DND-41 (cell line): ENCODE measurements at regions not wholly inside any gene's neighbourhood (a gene's known extent, or its start where the extent isn't known, plus 50 kb on each side); places are given as distances from the start of the nearest gene placed in this dataset.
"Not testable (repeated sequence)": the region's sequence is repeated elsewhere in the genome, so short reads cannot be mapped to it uniquely, and the experiment has no call there.

Experiments used
- ATAC-seq: fragments of 200-7000 bp; cut with Tn5 transposase; 3 replicates; pipeline ENCODE4 v1.9.1; 2021; ENCODE audit warnings: low read depth; ENCODE audit not compliant: insufficient read depth
- DNase-seq: peaks from one replicate; pipeline ENCODE4 v3.0.0-alpha.2; 2020
- H2AFZ ChIP-seq: 2 replicates; pipeline ENCODE4 v1.6.0; 2012; ENCODE audit warnings: low read depth, low read length
- H3K27ac ChIP-seq: 2 replicates; pipeline ENCODE4 v1.5.1; 2012; ENCODE audit warnings: low read length, inconsistent platforms
- H3K27me3 ChIP-seq: fragments of 200-600 bp; sonication (generic); 2 replicates; pipeline ENCODE4 v1.6.0; 2012; ENCODE audit warnings: low read length, mild to moderate bottlenecking, inconsistent platforms; ENCODE audit not compliant: insufficient read depth, poor library complexity
- H3K36me3 ChIP-seq: 2 replicates; pipeline ENCODE4 v1.5.1; 2012; ENCODE audit warnings: low read length, inconsistent platforms; ENCODE audit not compliant: insufficient read depth
- H3K4me1 ChIP-seq: 2 replicates; pipeline ENCODE4 v1.5.1; 2012; ENCODE audit warnings: mild to moderate bottlenecking, low read length; ENCODE audit not compliant: insufficient read depth
- H3K4me2 ChIP-seq: 2 replicates; pipeline ENCODE4 v1.6.0; 2012; ENCODE audit warnings: mild to moderate bottlenecking, moderate library complexity, low read length, inconsistent platforms; ENCODE audit not compliant: insufficient read depth
- H3K4me3 ChIP-seq, 2 experiments: fragments of 200-600 bp in 1 of 2; shearing (Covaris generic) in 1 of 2; 2 replicates each; pipeline ENCODE4 v1.5.1; 2012 to 2016; ENCODE audit warnings: inconsistent platforms in 2 of 2, low read length in 2 of 2, mild to moderate bottlenecking in 2 of 2, low read depth in 1 of 2, moderate library complexity in 1 of 2
- H3K79me2 ChIP-seq: 2 replicates; pipeline ENCODE4 v1.6.0; 2012; ENCODE audit warnings: low read length, inconsistent platforms; ENCODE audit not compliant: insufficient read depth
- H3K9ac ChIP-seq: 2 replicates; pipeline ENCODE4 v1.6.0; 2012; ENCODE audit warnings: low read depth, mild to moderate bottlenecking, inconsistent platforms, low read length, moderate library complexity
- H3K9me3 ChIP-seq: 2 replicates; pipeline ENCODE4 v1.5.1; 2012; ENCODE audit warnings: low read length, moderate library complexity, mild to moderate bottlenecking, inconsistent platforms; ENCODE audit not compliant: insufficient read depth, severe bottlenecking
- H4K20me1 ChIP-seq: 2 replicates; pipeline ENCODE4 v1.6.0; 2012; ENCODE audit warnings: low read length; ENCODE audit not compliant: insufficient read depth
- CTCF ChIP-seq: IDR thresholded peaks from 2 replicates; pipeline ENCODE4 v1.5.1; 2012; ENCODE audit warnings: borderline replicate concordance, low read length, moderate library complexity, mild to moderate bottlenecking; ENCODE audit not compliant: poor library complexity, severe bottlenecking; ENCODE audit errors: extremely low read depth
- EZH2 ChIP-seq: IDR thresholded peaks from 3 replicates; pipeline ENCODE4 v1.6.1; 2012; ENCODE audit warnings: borderline replicate concordance, low read depth, mild to moderate bottlenecking, moderate library complexity, low read length, inconsistent platforms; ENCODE audit not compliant: severe bottlenecking

DNA sequence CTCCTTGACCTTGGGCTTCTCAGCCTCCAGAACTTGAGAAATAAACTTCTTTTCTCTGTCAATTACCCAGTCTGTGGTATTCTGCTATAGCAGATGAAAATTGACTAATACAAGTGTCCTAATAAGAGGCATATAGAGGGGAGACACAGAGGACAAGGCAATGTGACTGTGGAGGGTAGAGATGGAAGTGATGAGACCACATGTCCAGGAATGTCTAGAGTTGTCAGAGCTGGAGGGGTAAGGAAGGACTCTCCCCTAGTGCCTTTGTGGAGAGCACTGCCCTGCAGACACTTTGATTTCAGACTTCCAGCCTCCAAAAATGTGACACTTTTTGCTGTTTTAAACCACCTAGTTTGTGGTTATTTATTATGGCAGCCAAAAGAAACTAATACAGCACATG lies 74.4 kb downstream of the ACKR3 start:
- Histone ChIP-seq H3K9ac (no peak overlapping the region), H3K27me3 (no peaks in the 10 kb centered on the region), H4K20me1 (no peaks in the 10 kb centered on the region)

DNA sequence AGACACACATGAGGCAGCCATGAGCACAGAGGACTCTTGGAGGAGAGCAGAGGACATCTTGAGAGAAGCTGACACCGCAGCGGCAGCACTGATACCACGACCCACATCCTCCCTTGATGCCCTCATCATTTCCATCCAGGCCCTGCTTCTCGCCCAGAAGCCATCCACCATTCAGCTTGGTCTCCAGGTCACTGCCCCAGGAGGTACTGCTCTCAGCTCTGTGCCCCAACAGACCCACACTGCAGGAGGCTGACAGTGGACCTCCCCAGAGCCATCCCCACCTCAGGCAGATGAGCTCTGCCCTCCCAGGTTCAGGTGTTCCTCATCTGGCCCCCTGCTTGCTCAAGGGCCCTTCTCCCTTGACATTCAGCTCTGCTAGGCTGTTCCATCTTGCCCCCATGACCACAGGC lies 74.9 kb downstream of the ACKR3 start:
- no peaks in the 10 kb centered on the region for H3K4me1 ChIP-seq
- H3K27ac ChIP-seq = no peak overlapping the region
- H4K20me1 ChIP-seq = no peaks in the 10 kb centered on the region
- no peak overlapping the region for H2AFZ ChIP-seq
- H3K36me3 ChIP-seq = no peaks in the 10 kb centered on the region
- no peaks in the 10 kb centered on the region for H3K9me3 ChIP-seq
- H3K9ac ChIP-seq = no peak overlapping the region
- H3K79me2 ChIP-seq = no peaks in the 10 kb centered on the region
- DNase-seq (peak; percentile 18), ATAC-seq (peak; percentile 57; the same call in 2 of the 3 replicates)
- no peak overlapping the region for H3K4me2 ChIP-seq
- H3K27me3 ChIP-seq = no peaks in the 10 kb centered on the region
- no peak overlapping the region for H3K4me3 ChIP-seq
- TF ChIP-seq CTCF = no peak
- no peak for TF ChIP-seq EZH2

More for the DNA sequence above, 74.4 kb downstream of the ACKR3 start:
- H3K4me1 ChIP-seq = no peaks in the 10 kb centered on the region
- H3K27ac ChIP-seq = no peak overlapping the region
- no peak overlapping the region for H3K4me2 ChIP-seq
- ATAC-seq = no peak
- no peaks in the 10 kb centered on the region for H3K36me3 ChIP-seq
- no peak for TF ChIP-seq EZH2
- no peak for TF ChIP-seq CTCF
- DNase-seq = no peak
- no peak overlapping the region for H3K4me3 ChIP-seq
- no peaks in the 10 kb centered on the region for H3K79me2 ChIP-seq
- no peaks in the 10 kb centered on the region for H3K9me3 ChIP-seq
- no peak overlapping the region for H2AFZ ChIP-seq

DNA sequence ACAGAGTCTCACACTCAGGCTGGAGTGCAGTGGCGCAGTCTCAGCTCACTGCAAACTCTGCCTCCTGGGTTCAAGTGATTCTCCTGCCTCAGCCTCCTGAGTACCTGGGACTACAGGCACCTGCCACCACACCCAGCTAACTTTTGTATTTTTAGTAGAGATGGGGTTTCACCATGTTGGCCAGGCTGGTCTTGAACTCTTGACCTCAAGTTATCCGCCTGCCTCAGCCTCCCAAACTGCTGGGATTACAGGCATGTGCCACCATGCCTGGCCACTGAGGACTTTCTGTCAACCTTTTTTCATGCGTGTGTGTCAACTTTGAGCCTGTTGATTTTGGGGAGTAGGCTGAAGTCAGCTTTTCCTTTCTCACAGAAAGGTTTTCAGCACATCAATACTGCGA lies 75.5 kb downstream of the ACKR3 start:
- not testable (repeated sequence) for H3K27ac ChIP-seq, ATAC-seq, H3K9me3 ChIP-seq, H4K20me1 ChIP-seq, H3K27me3 ChIP-seq, H3K36me3 ChIP-seq, H3K79me2 ChIP-seq, H2AFZ ChIP-seq, H3K4me2 ChIP-seq, H3K4me1 ChIP-seq, DNase-seq, H3K9ac ChIP-seq, H3K4me3 ChIP-seq

DNA sequence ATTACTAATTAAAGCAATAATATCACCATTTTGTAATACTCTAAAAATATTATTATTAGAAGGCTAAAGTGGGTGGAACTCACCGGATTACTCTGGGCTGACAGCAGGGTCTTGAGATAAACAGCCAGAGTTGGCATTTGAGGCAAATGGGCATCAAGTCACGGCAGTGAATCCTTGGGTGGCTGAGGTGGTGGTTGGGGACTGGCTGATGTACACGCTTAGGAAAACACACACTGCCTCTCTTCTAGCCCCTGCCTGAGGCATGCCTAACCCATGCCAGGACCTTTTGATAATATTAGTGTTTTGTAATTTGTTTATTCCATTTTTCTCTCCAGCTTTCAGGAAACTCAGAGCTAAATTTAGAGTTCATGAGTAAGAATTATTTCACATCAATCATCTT lies 76.8 kb downstream of the ACKR3 start:
- no peak overlapping the region for H3K9ac ChIP-seq
- DNase-seq (no peak), ATAC-seq (no peak)

More for the DNA sequence above, 76.8 kb downstream of the ACKR3 start:
- Histone ChIP-seq H3K27me3 (no peaks in the 10 kb centered on the region), H3K27ac (no peak overlapping the region), H3K4me2 (no peak overlapping the region), H3K79me2 (no peaks in the 10 kb centered on the region), H3K4me3 (no peak overlapping the region), H3K9me3 (no peaks in the 10 kb centered on the region), H3K36me3 (no peaks in the 10 kb centered on the region), H3K4me1 (no peaks in the 10 kb centered on the region), H2AFZ (no peak overlapping the region), H4K20me1 (no peaks in the 10 kb centered on the region)
- TF ChIP-seq CTCF = no peak
